HAP-1 (cell line): ENCODE measurements at regions not wholly inside any gene's neighbourhood (a gene's known extent, or its start where the extent isn't known, plus 50 kb on each side); places are given as distances from the start of the nearest gene placed in this dataset.

Experiments used
- DNase-seq, 2 experiments: peaks; one replicate each; pipeline ENCODE4 v3.0.0-alpha.2; 2016 to 2020; ENCODE audit warnings: low spot score in 2 of 2
- H3K27me3 ChIP-seq: fragments of 250-450 bp; sonication (Bioruptor Pico); 2 replicates; pipeline ENCODE4 v1.5.1; 2020; ENCODE audit warnings: low read depth, mild to moderate bottlenecking, moderate library complexity
- H3K36me3 ChIP-seq: fragments of 250-450 bp; sonication (Bioruptor Pico); replicated peaks from 2 replicates; pipeline ENCODE4 v1.5.1; 2020; ENCODE audit warnings: mild to moderate bottlenecking
- H3K4me1 ChIP-seq: fragments of 250-450 bp; sonication (Bioruptor Pico); 2 replicates; pipeline ENCODE4 v1.5.1; 2020; ENCODE audit warnings: mild to moderate bottlenecking
- H3K4me3 ChIP-seq: fragments of 250-450 bp; sonication (Bioruptor Pico); 2 replicates; pipeline ENCODE4 v1.5.1; 2020; ENCODE audit warnings: mild to moderate bottlenecking, moderate library complexity
- H3K9me3 ChIP-seq: fragments of 250-450 bp; sonication (Bioruptor Pico); 2 replicates; pipeline ENCODE4 v1.5.1; 2020; ENCODE audit warnings: mild to moderate bottlenecking, moderate library complexity
- in situ Hi-C: fragments of 300-500 bp; cut with MboI; formaldehyde crosslinking; loops from 3 replicates; pipeline ENCODE4 v1.14.3; 2020; ENCODE audit warnings: low sequenced_read_pairs, inconsistent platforms, mixed read lengths

GRCh38 chr4:98784947-98785706 lies 126.7 kb upstream of the TSPAN5 start:
- DNase-seq: no peak
- Histone ChIP-seq H3K36me3 (no peaks in the 10 kb centered on the region), H3K4me3 (no peak overlapping the region), H3K4me1 (no peaks in the 10 kb centered on the region), H3K9me3 (no peaks in the 10 kb centered on the region), H3K27me3 (peaks cover 5% of the 10 kb centered on the region)
- in situ Hi-C loops: no loop called here

GRCh38 chr4:98781641-98782357 lies 123.4 kb upstream of the TSPAN5 start:
- no peak for DNase-seq
- no peaks in the 10 kb centered on the region for H3K4me1 ChIP-seq
- in situ Hi-C loops: no loop called here
- no peaks in the 10 kb centered on the region for H3K36me3 ChIP-seq
- H3K9me3 ChIP-seq: no peaks in the 10 kb centered on the region
- H3K4me3 ChIP-seq: no peak overlapping the region
- H3K27me3 ChIP-seq: peaks cover 5% of the 10 kb centered on the region

- Histone ChIP-seq H3K4me1 (no peaks in the 10 kb centered on the region), H3K4me3 (no peak overlapping the region), H3K9me3 (no peaks in the 10 kb centered on the region), H3K27me3 (peaks cover 5% of the 10 kb centered on the region), H3K36me3 (no peaks in the 10 kb centered on the region)
- no peak for DNase-seq
- in situ Hi-C loops: no loop called here
Observed at GRCh38 chr4:98780926-98781325, 122.5 kb upstream of the TSPAN5 start.

- Histone ChIP-seq H3K4me1 (no peaks in the 10 kb centered on the region), H3K27me3 (peaks cover 5% of the 10 kb centered on the region), H3K4me3 (no peak overlapping the region), H3K36me3 (no peaks in the 10 kb centered on the region), H3K9me3 (no peaks in the 10 kb centered on the region)
- in situ Hi-C loops: no loop called here
- no peak for DNase-seq
Observed at GRCh38 chr4:98779088-98779487, 120.7 kb upstream of the TSPAN5 start.

GRCh38 chr4:98778206-98778605 lies 119.8 kb upstream of the TSPAN5 start:
- H3K27me3 ChIP-seq: 0 out of 2 replicates have a peak, but pooled peaks cover 2% of the 10 kb centered on the region
- in situ Hi-C loops: no loop called here
- H3K4me3 ChIP-seq: no peak overlapping the region
- H3K9me3 ChIP-seq: no peaks in the 10 kb centered on the region
- DNase-seq: no peak
- no peaks in the 10 kb centered on the region for H3K36me3 ChIP-seq
- no peaks in the 10 kb centered on the region for H3K4me1 ChIP-seq

GRCh38 chr4:98775672-98776071 lies 117.3 kb upstream of the TSPAN5 start:
- no peaks in the 10 kb centered on the region for H3K4me1 ChIP-seq
- in situ Hi-C loops: no loop called here
- H3K9me3 ChIP-seq: no peaks in the 10 kb centered on the region
- H3K36me3 ChIP-seq: no peaks in the 10 kb centered on the region
- no peak overlapping the region for H3K4me3 ChIP-seq
- no peak for DNase-seq
- H3K27me3 ChIP-seq: no peaks in the 10 kb centered on the region

GRCh38 chr4:98773638-98774037 lies 115.2 kb upstream of the TSPAN5 start:
- Histone ChIP-seq H3K4me1 (no peaks in the 10 kb centered on the region), H3K27me3 (no peaks in the 10 kb centered on the region), H3K4me3 (no peak overlapping the region), H3K36me3 (no peaks in the 10 kb centered on the region), H3K9me3 (no peaks in the 10 kb centered on the region; the same call in 1 of the 2 replicates)
- DNase-seq: no peak
- in situ Hi-C loops: no loop called here

GRCh38 chr4:98771959-98772632 lies 113.7 kb upstream of the TSPAN5 start:
- no peak for DNase-seq
- in situ Hi-C loops: no loop called here
- Histone ChIP-seq H3K4me3 (no peak overlapping the region), H3K27me3 (no peaks in the 10 kb centered on the region), H3K9me3 (no peaks in the 10 kb centered on the region; the same call in 1 of the 2 replicates), H3K4me1 (no peaks in the 10 kb centered on the region), H3K36me3 (no peaks in the 10 kb centered on the region)

- H3K9me3 ChIP-seq: no peaks in the 10 kb centered on the region; the same call in 1 of the 2 replicates
- H3K4me1 ChIP-seq: no peaks in the 10 kb centered on the region
- H3K4me3 ChIP-seq: no peak overlapping the region
- H3K27me3 ChIP-seq: no peaks in the 10 kb centered on the region
- in situ Hi-C loops: no loop called here
- DNase-seq: no peak
- H3K36me3 ChIP-seq: no peaks in the 10 kb centered on the region
Observed at GRCh38 chr4:98765771-98766170, 107.4 kb upstream of the TSPAN5 start.

GRCh38 chr4:98758182-98758581 lies 99.8 kb upstream of the TSPAN5 start:
- Histone ChIP-seq H3K4me1 (no peaks in the 10 kb centered on the region), H3K9me3 (no peaks in the 10 kb centered on the region), H3K36me3 (no peaks in the 10 kb centered on the region), H3K4me3 (no peak overlapping the region), H3K27me3 (no peaks in the 10 kb centered on the region)
- in situ Hi-C loops: no loop called here
- DNase-seq: no peak

- no peak overlapping the region for H3K4me3 ChIP-seq
Observed at GRCh38 chr4:98754736-98755135, 96.3 kb upstream of the TSPAN5 start.

GRCh38 chr4:98749206-98749605 lies 90.8 kb upstream of the TSPAN5 start:
- DNase-seq: no peak
- no peaks in the 10 kb centered on the region for H3K27me3 ChIP-seq
- H3K4me3 ChIP-seq: no peak overlapping the region
- H3K9me3 ChIP-seq: no peaks in the 10 kb centered on the region
- H3K4me1 ChIP-seq: no peaks in the 10 kb centered on the region
- in situ Hi-C loops: loop anchor here (25.0 kb wide), 1 partner anchor 313 kb away; no protein-coding TSS in a partner anchor
- H3K36me3 ChIP-seq: no peaks in the 10 kb centered on the region

More at GRCh38 chr4:98754736-98755135, 96.3 kb upstream of the TSPAN5 start:
- H3K9me3 ChIP-seq: no peaks in the 10 kb centered on the region
- no peaks in the 10 kb centered on the region for H3K36me3 ChIP-seq
- H3K27me3 ChIP-seq: no peaks in the 10 kb centered on the region
- DNase-seq: no peak
- no peaks in the 10 kb centered on the region for H3K4me1 ChIP-seq
- in situ Hi-C loops: no loop called here

- H3K4me1 ChIP-seq: no peaks in the 10 kb centered on the region
- H3K36me3 ChIP-seq: no peaks in the 10 kb centered on the region
- no peak for DNase-seq
- no peak overlapping the region for H3K4me3 ChIP-seq
- no peaks in the 10 kb centered on the region for H3K27me3 ChIP-seq
- in situ Hi-C loops: loop anchor here (25.0 kb wide), 1 partner anchor 314 kb away; no protein-coding TSS in a partner anchor
- H3K9me3 ChIP-seq: no peaks in the 10 kb centered on the region
Observed at GRCh38 chr4:98748609-98749008, 90.2 kb upstream of the TSPAN5 start.
